Amniotic epithelial cell (primary cell): ENCODE measurements at regions not wholly inside any gene's neighbourhood (a gene's known extent, or its start where the extent isn't known, plus 50 kb on each side); places are given as distances from the start of the nearest gene placed in this dataset.
A peak's percentile ranks its signal among the peaks of the same experiment; 100 is the strongest.
"Not testable (repeated sequence)": the region's sequence is repeated elsewhere in the genome, so short reads cannot be mapped to it uniquely, and the experiment has no call there.

ENCODE experiments used
- DNase-seq: peaks from one replicate; pipeline ENCODE4 v3.0.0-alpha.2; 2010; ENCODE audit warnings: low read depth

DNA sequence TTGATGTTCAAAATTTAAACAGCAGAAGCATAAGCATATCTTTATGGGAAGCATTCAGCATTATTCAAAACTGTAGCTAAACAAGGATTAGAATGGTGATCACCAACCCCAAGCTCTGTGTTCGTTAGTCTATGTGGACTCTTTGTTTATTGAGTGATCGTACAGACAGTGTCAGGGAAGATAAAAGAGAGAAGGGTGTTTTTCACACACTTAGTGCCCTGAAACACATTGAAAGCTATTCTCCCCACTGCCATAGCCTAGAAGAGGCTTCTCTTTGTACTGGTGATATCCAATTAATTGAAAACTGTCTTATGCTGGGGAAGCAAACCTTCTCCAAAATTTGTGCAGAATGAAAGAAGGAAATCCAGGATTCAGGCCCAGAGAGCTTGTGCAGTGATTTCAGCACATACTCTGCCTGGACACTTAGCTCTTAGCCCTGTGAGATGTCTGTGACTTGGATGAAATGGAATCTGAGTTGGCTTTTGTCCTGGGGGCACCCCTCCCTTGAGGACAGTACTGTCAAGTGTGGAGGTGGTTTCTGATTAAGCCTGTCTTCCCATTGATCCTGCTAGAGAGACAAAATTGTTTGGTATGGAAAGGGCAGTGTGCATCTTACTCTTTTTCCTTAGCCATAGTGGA lies 125.7 kb upstream of the MTHFD1L start:
- DNase-seq, result no peak

- DNase-seq, result no peak
Measured at GRCh38 chr6:150740453-150740852, 125.0 kb upstream of the MTHFD1L start.

DNA sequence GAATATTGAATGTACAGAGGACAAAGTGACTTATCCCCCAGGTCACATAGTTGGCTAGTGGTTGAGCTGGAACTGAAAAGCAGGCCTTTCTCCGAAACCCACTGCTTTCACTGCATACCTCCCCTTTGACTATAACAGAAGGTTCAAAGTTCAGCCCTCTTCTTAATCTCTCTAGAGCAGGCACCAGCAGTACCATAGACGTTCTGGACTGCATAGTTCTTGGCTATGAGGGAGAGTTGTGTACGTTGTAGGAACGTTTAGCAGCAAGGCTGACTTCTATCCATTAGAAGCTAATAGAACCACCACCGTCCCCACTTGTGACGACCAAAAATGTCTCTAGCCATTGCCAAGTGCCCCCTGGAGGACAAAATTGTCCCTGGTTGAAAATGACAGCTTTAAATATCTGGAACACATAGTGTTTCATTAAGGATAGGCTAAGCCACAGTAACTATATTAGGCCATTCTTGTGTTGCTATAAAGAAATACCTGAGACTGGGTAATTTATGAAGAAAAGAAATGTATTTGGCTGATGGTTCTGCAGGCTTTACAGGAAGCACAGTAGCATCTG lies 123.8 kb upstream of the MTHFD1L start:
- DNase-seq, result no peak

DNA sequence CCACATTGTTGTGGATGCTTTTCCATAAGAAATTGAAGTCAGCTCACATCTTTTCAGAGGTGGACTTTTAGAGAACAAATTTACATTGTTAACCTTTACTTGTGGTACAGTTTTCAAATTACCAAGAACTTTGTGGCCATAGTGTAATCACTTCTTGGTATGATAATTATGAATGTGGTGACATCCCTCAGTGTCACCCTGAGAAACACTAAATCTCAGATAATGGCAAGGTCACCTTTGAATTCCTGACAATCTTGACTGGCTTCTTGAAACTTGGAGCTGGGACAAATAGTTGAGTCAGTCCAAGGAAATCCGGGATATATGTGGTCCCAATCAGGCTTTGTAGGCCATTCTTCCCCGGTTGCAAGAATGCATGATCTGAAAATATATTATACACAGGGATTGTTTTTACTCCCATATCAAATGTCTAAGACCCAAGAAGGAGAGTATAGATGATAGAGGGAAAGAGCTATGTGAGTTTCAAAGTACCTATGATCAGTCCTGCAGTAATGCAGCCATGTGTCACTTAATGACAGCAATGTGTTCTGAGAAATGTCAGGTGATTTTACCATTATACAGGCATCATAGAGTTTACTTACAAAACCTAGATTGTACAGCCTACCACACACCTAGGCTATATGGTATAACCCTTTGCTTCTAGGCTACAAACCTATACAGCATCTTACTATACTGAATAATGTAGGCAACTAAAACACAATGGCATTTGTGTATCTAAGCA lies 120.8 kb upstream of the MTHFD1L start:
- no peak for DNase-seq

GRCh38 chr6:150745896-150746295 lies 119.6 kb upstream of the MTHFD1L start:
- no peak for DNase-seq

DNA sequence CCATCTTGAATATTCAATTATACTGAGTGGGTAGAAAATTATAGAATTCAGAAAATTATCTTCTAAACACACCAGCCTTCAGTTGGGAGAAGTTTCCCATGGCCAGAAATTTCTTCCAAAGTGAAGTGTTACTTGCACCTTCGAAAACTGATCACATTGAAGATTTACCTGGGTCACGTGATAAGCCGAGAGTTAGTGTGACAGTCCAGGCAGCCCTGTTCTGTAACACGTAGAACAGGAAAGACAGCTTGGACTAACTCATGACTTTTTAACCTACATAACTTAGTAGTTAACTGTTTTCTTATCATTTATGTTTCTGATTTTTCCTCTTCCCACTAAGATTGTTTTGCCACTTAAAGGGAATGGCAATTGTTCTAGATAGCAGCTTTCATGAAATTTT lies 118.3 kb upstream of the MTHFD1L start:
- DNase-seq, result no peak

DNA sequence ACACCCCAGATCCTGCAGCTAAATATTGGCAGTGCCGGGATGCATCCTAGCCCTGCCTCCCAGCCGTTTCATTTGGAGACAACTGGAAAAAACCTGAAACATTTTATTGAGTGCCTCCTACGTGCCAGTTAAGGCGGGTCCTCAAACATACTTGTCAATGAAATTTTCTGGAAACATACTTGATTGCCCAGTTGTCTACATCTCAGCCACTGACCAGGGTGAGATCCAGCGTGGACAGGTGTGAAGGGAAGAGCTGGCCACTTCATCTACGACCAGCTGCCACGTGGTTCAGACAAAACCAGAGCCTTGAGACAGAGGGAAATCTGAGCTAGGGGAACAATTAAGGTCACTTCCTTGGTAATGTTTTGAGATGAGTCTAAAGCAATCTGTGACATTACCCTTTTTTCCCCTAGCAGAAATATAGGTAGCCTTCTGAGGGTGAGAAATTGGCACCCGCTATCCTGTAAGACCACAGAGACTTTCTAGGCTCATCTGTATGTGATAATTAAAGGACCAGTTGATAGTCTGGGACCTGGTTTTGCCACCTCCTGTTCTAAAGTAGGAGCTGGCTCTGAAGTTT lies 116.3 kb upstream of the MTHFD1L start:
- DNase-seq, result no peak

DNA sequence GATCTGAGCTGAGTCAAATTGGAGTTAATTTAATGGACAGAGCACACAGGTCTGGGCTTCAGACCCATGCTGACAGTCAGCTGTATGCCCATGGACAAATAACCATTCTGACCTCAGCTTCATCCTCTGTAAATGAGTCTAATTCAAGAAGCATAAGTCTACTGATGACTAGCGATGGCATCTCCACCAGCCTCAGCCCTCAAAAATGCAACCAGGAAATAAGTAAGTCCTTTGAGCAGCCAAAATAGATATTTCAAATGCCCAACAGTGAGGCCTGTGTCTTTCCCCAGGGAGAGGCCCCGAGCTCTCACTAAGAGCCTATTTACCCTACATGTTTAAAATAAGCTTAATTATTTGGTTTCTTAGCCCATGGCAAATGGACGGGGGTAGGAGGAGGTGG lies 114.2 kb upstream of the MTHFD1L start:
- DNase-seq, result peak; percentile 2

GRCh38 chr6:150752409-150752808 lies 113.1 kb upstream of the MTHFD1L start:
- DNase-seq, result no peak

- no peak for DNase-seq
Measured at GRCh38 chr6:150753371-150754064, 112.0 kb upstream of the MTHFD1L start.

DNA sequence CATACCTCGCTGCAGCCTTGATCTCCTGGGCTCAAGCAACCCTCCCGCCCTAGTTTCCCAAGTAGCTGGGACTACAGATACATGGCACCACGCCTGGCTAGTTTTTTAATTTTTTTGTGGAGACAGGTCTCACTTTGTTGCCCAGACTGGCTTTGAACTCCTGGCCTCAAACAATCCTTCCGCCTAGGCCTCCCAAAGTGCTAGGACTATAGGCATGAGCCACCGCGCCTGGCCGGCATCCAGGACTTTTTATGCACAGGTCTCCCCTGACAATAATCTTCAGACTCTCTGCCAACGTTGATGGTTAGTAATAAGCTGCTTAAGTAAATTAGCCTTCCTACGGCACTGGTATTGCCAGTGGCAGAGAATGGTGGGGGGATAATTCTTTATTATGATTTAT lies 110.5 kb upstream of the MTHFD1L start:
- DNase-seq, result no peak

DNA sequence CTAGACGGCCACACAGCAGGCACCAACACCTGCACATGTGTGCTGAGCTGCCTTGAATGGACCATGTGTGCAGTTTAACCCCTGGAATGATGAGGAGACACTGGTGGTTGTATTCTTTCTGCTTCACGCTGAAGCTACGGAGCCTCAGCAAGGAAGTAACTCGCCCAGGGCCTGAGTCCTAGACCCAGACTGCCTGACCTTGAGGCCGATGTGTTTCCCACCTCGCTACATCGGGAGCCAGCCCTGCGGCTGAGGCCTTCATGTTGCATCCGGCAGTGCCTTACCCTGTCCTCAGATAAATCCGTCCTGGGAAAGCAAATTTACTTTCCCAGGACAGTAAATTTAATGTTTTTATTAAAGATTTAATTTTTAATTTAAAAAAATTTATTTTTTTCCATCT lies 110.0 kb upstream of the MTHFD1L start:
- no peak for DNase-seq

DNA sequence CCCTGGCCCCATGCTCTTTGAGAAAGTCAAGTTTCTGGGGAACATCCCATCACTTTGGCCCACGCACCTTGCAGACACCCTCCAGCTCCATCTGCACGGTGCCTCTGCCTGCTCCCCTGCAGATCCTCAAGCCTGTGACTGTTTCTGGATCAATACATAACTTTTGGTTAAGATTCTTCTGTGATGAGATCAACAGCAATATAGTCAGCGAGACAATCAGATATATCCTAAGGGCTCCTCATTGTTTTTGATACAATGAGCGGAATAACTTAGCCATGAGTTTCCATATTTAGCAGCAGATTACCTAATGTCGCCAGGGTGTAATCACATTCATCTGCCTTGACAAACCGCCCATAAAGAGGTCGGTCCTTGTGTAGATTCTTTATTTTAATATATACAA lies 109.3 kb upstream of the MTHFD1L start:
- DNase-seq, result no peak

DNA sequence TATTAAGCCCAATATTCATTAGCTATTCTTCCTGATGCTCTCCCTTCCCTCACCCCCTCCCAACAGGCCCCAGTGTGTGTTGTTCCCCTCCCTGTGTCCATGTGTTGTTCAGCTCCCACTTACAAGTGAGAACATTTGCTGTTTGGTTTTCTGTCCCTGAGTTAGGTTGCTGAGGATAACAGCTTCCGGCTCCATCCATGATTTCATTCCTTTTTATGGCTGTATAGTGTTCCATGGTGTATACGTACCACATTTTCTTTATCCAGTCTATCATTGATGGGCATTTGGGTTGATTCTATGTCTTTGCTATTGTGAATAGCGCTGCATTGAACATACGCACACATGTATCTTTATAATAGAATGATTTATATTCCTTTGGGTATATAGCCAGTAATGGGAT lies 107.7 kb upstream of the MTHFD1L start:
- DNase-seq, result not testable (repeated sequence)

- DNase-seq, result no peak
Measured at GRCh38 chr6:150759483-150759882, 106.0 kb upstream of the MTHFD1L start.

- no peak for DNase-seq
Measured at GRCh38 chr6:150761771-150762170, 103.7 kb upstream of the MTHFD1L start.

GRCh38 chr6:150764334-150765066 lies 101.0 kb upstream of the MTHFD1L start:
- DNase-seq, result no peak

DNA sequence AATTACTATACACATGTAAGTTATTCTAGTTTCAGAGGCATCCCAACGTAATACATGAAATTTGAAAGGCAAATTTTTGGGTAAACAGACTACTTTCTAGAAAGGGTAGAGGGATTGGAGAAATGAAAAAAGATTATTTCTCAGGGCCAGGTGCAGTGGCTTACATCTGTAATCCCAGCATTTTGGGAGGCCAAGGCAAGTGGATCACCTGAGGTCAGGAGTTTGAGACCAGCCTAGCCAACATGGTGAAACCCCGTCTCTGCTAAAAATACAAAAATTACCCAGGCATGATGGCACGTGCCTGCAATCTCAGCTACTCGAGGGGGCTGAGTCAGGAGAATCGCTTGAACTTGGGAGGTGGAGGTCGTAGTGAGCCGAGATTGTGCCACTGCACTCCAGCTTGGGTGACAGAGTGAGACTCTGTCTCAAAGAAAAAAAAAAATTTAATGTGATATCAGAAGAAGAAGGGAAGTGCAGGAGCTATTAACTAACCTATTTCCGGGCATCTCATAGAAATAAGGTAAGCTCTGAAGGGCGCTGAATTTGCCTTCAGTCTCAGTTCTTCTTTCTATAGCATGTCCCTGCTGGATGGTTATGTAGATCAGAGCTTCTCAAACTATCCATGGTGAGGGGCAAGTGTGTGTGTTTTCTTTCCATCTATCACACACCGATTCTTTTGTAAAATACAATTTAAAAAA lies 100.3 kb upstream of the MTHFD1L start:
- no peak for DNase-seq

- DNase-seq, result no peak
Measured at GRCh38 chr6:150766201-150766997, 99.1 kb upstream of the MTHFD1L start.

- no peak for DNase-seq
Measured at GRCh38 chr6:150767161-150767560, 98.3 kb upstream of the MTHFD1L start.
